HL-60 (cell line): ENCODE measurements at regions not wholly inside any gene's neighbourhood (a gene's known extent, or its start where the extent isn't known, plus 50 kb on each side); places are given as distances from the start of the nearest gene placed in this dataset.

Experiments
- TF ChIP-seq, protein P1 (sequence below): IDR thresholded peaks from one replicate; pipeline ENCODE4 v1.5.1; 2011; ENCODE audit warnings: low read length, control low read depth, inconsistent platforms; ENCODE audit not compliant: insufficient read depth
- TF ChIP-seq, protein P2 (sequence below): IDR thresholded peaks from 2 replicates; pipeline ENCODE4 v1.6.1; 2012; ENCODE audit warnings: low read depth; ENCODE audit not compliant: insufficient replicate concordance

DNA sequence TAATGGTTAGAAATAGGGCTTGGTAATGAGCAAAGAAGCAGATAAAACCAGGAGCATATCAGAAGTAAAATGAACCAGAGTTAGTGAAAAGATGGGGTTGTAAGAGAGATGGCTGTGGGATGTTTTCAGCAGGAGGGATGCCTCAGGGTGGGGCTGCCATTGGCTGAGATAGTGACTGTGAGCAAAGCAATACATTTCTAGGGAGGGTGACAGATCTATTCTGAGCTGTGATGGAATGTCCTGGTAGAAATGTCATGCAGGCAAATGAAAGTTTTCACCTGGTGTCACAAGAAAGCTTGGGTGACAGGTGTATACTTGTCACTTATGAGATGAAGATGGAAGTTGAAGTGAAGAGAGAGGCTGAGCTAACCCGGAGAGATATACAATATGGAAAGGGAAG, 435.9 kb downstream of the TNS3 start:
- TF ChIP-seq, protein P1, sequence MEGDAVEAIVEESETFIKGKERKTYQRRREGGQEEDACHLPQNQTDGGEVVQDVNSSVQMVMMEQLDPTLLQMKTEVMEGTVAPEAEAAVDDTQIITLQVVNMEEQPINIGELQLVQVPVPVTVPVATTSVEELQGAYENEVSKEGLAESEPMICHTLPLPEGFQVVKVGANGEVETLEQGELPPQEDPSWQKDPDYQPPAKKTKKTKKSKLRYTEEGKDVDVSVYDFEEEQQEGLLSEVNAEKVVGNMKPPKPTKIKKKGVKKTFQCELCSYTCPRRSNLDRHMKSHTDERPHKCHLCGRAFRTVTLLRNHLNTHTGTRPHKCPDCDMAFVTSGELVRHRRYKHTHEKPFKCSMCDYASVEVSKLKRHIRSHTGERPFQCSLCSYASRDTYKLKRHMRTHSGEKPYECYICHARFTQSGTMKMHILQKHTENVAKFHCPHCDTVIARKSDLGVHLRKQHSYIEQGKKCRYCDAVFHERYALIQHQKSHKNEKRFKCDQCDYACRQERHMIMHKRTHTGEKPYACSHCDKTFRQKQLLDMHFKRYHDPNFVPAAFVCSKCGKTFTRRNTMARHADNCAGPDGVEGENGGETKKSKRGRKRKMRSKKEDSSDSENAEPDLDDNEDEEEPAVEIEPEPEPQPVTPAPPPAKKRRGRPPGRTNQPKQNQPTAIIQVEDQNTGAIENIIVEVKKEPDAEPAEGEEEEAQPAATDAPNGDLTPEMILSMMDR, result no peak
- TF ChIP-seq, protein P2, sequence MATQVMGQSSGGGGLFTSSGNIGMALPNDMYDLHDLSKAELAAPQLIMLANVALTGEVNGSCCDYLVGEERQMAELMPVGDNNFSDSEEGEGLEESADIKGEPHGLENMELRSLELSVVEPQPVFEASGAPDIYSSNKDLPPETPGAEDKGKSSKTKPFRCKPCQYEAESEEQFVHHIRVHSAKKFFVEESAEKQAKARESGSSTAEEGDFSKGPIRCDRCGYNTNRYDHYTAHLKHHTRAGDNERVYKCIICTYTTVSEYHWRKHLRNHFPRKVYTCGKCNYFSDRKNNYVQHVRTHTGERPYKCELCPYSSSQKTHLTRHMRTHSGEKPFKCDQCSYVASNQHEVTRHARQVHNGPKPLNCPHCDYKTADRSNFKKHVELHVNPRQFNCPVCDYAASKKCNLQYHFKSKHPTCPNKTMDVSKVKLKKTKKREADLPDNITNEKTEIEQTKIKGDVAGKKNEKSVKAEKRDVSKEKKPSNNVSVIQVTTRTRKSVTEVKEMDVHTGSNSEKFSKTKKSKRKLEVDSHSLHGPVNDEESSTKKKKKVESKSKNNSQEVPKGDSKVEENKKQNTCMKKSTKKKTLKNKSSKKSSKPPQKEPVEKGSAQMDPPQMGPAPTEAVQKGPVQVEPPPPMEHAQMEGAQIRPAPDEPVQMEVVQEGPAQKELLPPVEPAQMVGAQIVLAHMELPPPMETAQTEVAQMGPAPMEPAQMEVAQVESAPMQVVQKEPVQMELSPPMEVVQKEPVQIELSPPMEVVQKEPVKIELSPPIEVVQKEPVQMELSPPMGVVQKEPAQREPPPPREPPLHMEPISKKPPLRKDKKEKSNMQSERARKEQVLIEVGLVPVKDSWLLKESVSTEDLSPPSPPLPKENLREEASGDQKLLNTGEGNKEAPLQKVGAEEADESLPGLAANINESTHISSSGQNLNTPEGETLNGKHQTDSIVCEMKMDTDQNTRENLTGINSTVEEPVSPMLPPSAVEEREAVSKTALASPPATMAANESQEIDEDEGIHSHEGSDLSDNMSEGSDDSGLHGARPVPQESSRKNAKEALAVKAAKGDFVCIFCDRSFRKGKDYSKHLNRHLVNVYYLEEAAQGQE, result no peak
